Mucosa of descending colon (tissue), 3 donors: ENCODE measurements at regions not wholly inside any gene's neighbourhood (a gene's known extent, or its start where the extent isn't known, plus 50 kb on each side); places are given as distances from the start of the nearest gene placed in this dataset.

ENCODE experiments used
- ATAC-seq: fragments of 200-7000 bp; cut with Tn5 transposase; one replicate; pipeline ENCODE4 v1.9.1; 2020; ENCODE audit warnings: mild to moderate bottlenecking, moderate library complexity
- DNase-seq, 3 donors: peaks; one replicate each; pipeline ENCODE4 v3.0.0-alpha.2; 2020
- H3K36me3 ChIP-seq: fragments of 200-600 bp; one replicate; pipeline ENCODE4 v1.8.0; 2021; ENCODE audit warnings: low read depth, mild to moderate bottlenecking
- H3K4me1 ChIP-seq: fragments of 200-600 bp; one replicate; pipeline ENCODE4 v1.8.0; 2021; ENCODE audit warnings: low read depth, mild to moderate bottlenecking
- H3K4me3 ChIP-seq: fragments of 200-600 bp; one replicate; pipeline ENCODE4 v1.8.0; 2021; ENCODE audit warnings: mild to moderate bottlenecking
- H3K9me3 ChIP-seq: fragments of 200-600 bp; one replicate; pipeline ENCODE4 v1.8.0; 2021; ENCODE audit warnings: mild to moderate bottlenecking
- intact Hi-C, 2 donors: fragments of 100-400 bp; cut with DNase I in 1 of 2; cut with micrococcal nuclease in 1 of 2; formaldehyde crosslinking; loops; one replicate each; pipeline versions ENCODE4 v1.11.0 to v1.11.1; 2022; cut with DNase I, micrococcal nuclease
- TF ChIP-seq, protein P1 (sequence below): fragments of 200-600 bp; IDR thresholded peaks from one replicate; pipeline ENCODE4 v1.8.0; 2022; ENCODE audit warnings: antibody characterized with exemption, mild to moderate bottlenecking
- donor health status: DM: no; HTN: no; CAD: no; lungs with moderate emphysema.
- donor health status: DM: no; HTN: no; CAD: no.
- donor health status: DM: no; HTN: yes; CAD: no.

DNA sequence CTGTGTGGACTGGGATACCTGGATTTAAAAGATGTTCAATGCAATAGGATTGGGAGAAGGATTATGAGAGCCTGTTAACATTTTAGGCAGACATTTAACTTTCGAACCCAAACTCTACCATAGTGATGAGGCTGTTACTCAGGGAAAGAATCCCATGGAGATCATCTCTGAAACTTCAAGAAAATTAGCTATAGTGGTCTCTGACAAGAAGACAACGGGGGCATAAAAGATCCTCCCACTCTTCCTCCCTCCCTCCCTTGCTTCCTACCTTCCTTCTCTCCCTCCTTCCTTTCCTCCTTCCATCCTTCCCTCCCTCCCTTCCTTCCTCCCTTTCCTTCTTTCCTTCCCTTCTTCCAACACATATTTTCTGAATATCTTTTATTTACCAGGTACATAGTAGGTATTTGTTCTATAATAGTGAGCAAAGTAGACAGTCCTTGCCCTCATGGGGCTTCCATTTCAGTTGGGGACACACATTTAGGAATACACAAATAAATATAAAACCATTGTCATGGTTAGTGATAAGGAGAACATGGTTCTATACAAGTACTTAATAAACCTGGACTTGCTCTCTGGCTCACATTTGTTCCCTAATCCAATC, 143.2 kb downstream of the ATP6V1G3 start:
- DNase-seq (no peak), ATAC-seq (no peak)
- intact Hi-C loops: no loop called here
- Histone ChIP-seq H3K4me3 (no peak overlapping the region), H3K4me1 (no peaks in the 10 kb centered on the region), H3K9me3 (no peaks in the 10 kb centered on the region), H3K36me3 (no peaks in the 10 kb centered on the region)
- TF ChIP-seq, protein P1, sequence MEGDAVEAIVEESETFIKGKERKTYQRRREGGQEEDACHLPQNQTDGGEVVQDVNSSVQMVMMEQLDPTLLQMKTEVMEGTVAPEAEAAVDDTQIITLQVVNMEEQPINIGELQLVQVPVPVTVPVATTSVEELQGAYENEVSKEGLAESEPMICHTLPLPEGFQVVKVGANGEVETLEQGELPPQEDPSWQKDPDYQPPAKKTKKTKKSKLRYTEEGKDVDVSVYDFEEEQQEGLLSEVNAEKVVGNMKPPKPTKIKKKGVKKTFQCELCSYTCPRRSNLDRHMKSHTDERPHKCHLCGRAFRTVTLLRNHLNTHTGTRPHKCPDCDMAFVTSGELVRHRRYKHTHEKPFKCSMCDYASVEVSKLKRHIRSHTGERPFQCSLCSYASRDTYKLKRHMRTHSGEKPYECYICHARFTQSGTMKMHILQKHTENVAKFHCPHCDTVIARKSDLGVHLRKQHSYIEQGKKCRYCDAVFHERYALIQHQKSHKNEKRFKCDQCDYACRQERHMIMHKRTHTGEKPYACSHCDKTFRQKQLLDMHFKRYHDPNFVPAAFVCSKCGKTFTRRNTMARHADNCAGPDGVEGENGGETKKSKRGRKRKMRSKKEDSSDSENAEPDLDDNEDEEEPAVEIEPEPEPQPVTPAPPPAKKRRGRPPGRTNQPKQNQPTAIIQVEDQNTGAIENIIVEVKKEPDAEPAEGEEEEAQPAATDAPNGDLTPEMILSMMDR: no peak

DNA sequence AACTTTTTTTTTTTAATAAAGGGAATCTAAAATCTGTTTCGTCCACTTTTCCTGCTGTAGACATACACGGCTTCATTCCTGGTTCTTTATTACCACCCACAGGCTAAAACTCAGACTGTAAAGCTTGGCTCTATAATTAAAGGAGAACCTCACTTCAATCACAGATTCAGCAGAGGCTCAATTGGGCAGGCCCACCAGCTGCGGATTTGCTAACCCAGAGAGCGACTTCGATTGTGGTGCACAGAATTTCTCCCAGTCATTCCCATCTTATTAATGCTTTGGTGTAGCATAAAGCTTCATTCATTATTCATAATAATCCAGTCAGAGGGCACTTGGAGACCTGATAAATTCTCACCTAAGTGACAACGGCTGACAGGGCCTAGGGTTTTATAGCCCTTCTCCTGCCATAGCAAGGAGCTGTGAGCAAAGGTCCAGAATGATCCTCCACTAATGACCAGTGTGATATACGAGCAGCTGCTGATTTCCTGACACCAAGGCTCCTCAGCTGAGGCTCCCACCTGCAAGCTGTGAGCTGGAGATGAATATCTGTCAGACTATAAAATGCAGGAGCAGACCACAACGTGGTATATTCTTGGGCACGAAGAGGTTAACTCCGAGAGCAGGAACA, 149.0 kb downstream of the ATP6V1G3 start:
- Histone ChIP-seq H3K4me3 (no peak overlapping the region), H3K36me3 (no peaks in the 10 kb centered on the region), H3K4me1 (no peaks in the 10 kb centered on the region), H3K9me3 (no peaks in the 10 kb centered on the region)
- TF ChIP-seq, protein P1: no peak
- intact Hi-C loops: no loop called here
- ATAC-seq (no peak), DNase-seq (no peak)

DNA sequence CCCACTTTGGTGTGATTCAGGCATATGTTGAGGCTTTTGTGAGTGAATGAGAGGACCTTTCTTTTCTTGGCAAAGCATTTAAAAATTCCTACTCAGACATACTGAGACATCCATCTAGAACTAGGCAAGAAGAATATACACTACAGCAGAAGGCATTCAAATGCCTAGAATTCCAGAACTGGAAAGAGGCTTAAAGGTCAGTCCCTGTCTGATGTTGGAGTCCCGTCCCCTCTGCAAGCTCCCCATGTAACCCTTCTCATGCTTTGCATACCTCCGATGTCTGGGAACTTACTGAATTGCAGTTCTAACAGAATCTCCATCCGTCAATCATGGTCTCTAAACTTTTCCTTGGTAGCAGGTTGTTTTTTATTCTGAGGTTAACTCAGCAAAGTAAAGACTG, 152.9 kb downstream of the ATP6V1G3 start:
- intact Hi-C loops: no loop called here
- no peak for ATAC-seq

DNA sequence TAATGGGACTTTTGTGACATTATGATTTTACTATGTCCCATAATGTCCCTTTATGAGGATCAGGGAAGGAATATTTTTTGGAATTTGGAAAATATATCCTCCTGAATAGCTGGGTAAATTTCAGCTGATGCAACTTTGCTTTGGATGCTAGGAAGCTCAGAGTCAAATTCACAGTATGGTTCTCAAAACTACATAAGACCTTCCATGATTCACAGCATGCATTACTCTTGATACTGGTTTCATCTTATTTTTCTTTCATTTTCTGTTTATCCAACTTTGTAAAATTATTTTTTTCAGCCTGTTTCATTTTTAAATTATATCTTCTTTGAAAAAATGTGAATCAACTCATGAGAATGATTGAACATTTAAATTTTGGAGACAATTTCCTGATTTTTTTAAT, 160.2 kb downstream of the ATP6V1G3 start:
- Histone ChIP-seq H3K4me1 (no peaks in the 10 kb centered on the region), H3K4me3 (no peak overlapping the region), H3K36me3 (no peaks in the 10 kb centered on the region), H3K9me3 (no peaks in the 10 kb centered on the region)
- intact Hi-C loops: no loop called here
- no peak for DNase-seq
- no peak for ATAC-seq
- TF ChIP-seq, protein P1: no peak

More for the DNA sequence above, 152.9 kb downstream of the ATP6V1G3 start:
- no peaks in the 10 kb centered on the region for H3K9me3 ChIP-seq
- no peak overlapping the region for H3K4me3 ChIP-seq
- DNase-seq: no peak
- no peaks in the 10 kb centered on the region for H3K4me1 ChIP-seq
- H3K36me3 ChIP-seq: no peaks in the 10 kb centered on the region
- TF ChIP-seq, protein P1: no peak

DNA sequence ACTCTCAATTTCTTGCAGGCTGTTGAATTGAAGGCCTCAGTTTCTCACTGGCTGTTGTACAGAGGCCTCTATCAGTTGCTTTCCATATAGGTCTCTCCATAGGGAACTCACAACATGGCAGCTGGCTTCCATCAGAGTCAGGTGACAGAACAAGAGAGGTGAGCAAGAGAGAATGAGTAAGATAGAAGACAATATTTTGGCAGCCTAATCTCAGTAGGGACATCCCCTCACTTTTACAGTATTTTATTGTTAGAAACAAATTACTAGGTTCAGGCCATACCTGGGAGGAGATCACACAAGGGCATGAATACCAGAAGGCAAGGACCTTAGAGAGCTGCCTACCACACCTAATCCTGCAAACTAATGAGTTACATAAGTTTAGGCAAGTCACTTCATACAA, 162.8 kb downstream of the ATP6V1G3 start:
- Histone ChIP-seq H3K4me3 (no peak overlapping the region), H3K4me1 (no peaks in the 10 kb centered on the region), H3K9me3 (no peaks in the 10 kb centered on the region), H3K36me3 (no peaks in the 10 kb centered on the region)
- intact Hi-C loops: no loop called here
- ATAC-seq (no peak), DNase-seq (no peak)
- TF ChIP-seq, protein P1: no peak
